ENCODE measurements at regions not wholly inside any gene's neighbourhood (a gene's known extent, or its start where the extent isn't known, plus 50 kb on each side); places are given as distances from the start of the nearest gene placed in this dataset.

- 45 to 74% (median 67%) methylated on average over 2 of the region's 2 CpGs for WGBS, 4 donors
- intact Hi-C loops (cut with DNase I): no loop called here
- no peak overlapping the region for H3K27ac ChIP-seq
- no peaks in the 10 kb centered on the region for H3K9me3 ChIP-seq (replicated peaks in 1 of 3)
- H3K36me3 ChIP-seq (replicated peaks in 1 of 2): no peaks in the 10 kb centered on the region
- H3K4me1 ChIP-seq (replicated peaks in 1 of 2): no peaks in the 10 kb centered on the region
- H3K27me3 ChIP-seq: no peaks in the 10 kb centered on the region
- no peak for TF ChIP-seq CTCF (IDR thresholded peaks at IDR 0.05)
- no peak for TF ChIP-seq POLR2A (IDR thresholded peaks at IDR 0.05)
- no peak overlapping the region for H3K4me3 ChIP-seq
- DNase-seq: no peak
These were observed 1047.3 kb downstream of the PCDH18 start for GRCh38 chr4:136484996-136485395.

GRCh38 chr4:136476753-136477152 is 1055.5 kb downstream of the PCDH18 start:
- no peak overlapping the region for H3K4me3 ChIP-seq
- no peaks in the 10 kb centered on the region for H3K36me3 ChIP-seq (replicated peaks in 1 of 2)
- H3K27ac ChIP-seq: no peak overlapping the region
- intact Hi-C loops (cut with DNase I): no loop called here
- TF ChIP-seq POLR2A (IDR thresholded peaks at IDR 0.05) (no peak), CTCF (IDR thresholded peaks at IDR 0.05) (no peak)
- H3K27me3 ChIP-seq: no peaks in the 10 kb centered on the region
- H3K4me1 ChIP-seq (replicated peaks in 1 of 2): no peaks in the 10 kb centered on the region
- no peaks in the 10 kb centered on the region for H3K9me3 ChIP-seq (replicated peaks in 1 of 3)
- 43 to 69% (median 50%) methylated on average over 1 of the region's 1 CpG for WGBS, 4 donors
- DNase-seq: no peak

GRCh38 chr4:136471051-136471450 is 1061.2 kb downstream of the PCDH18 start:
- WGBS, 4 donors: 74 to 92% (median 76%) methylated on average over 2 of the region's 2 CpGs
- H3K4me3 ChIP-seq: no peak overlapping the region
- TF ChIP-seq CTCF (IDR thresholded peaks at IDR 0.05) (no peak), POLR2A (IDR thresholded peaks at IDR 0.05) (no peak)
- H3K36me3 ChIP-seq (replicated peaks in 1 of 2): no peaks in the 10 kb centered on the region
- intact Hi-C loops (cut with DNase I): no loop called here
- H3K27me3 ChIP-seq: no peaks in the 10 kb centered on the region
- H3K4me1 ChIP-seq (replicated peaks in 1 of 2): no peaks in the 10 kb centered on the region
- no peak overlapping the region for H3K27ac ChIP-seq
- no peaks in the 10 kb centered on the region for H3K9me3 ChIP-seq (replicated peaks in 1 of 3)
- no peak for DNase-seq

- intact Hi-C loops (cut with DNase I): no loop called here
- 77 to 95% (median 85%) methylated on average over 1 of the region's 1 CpG for WGBS, 4 donors
- no peak for DNase-seq
These were observed 1066.6 kb downstream of the PCDH18 start for GRCh38 chr4:136465691-136466090.

More at GRCh38 chr4:136465691-136466090, 1066.6 kb downstream of the PCDH18 start:
- H3K9me3 ChIP-seq (replicated peaks in 1 of 3): no peaks in the 10 kb centered on the region
- no peaks in the 10 kb centered on the region for H3K4me1 ChIP-seq (replicated peaks in 1 of 2)
- TF ChIP-seq POLR2A (IDR thresholded peaks at IDR 0.05) (no peak), CTCF (IDR thresholded peaks at IDR 0.05) (no peak)
- H3K36me3 ChIP-seq (replicated peaks in 1 of 2): no peaks in the 10 kb centered on the region
- no peak overlapping the region for H3K4me3 ChIP-seq
- H3K27me3 ChIP-seq: no peaks in the 10 kb centered on the region
- no peak overlapping the region for H3K27ac ChIP-seq
